Medulla oblongata (tissue), 1 donor: ENCODE measurements at regions not wholly inside any gene's neighbourhood (a gene's known extent, or its start where the extent isn't known, plus 50 kb on each side); places are given as distances from the start of the nearest gene placed in this dataset.
"Not testable (repeated sequence)": the region's sequence is repeated elsewhere in the genome, so short reads cannot be mapped to it uniquely, and the experiment has no call there.

Experiments used
- DNase-seq: peaks from one replicate; pipeline ENCODE4 v3.0.0-alpha.2; 2015; ENCODE audit errors: extremely low spot score

DNA sequence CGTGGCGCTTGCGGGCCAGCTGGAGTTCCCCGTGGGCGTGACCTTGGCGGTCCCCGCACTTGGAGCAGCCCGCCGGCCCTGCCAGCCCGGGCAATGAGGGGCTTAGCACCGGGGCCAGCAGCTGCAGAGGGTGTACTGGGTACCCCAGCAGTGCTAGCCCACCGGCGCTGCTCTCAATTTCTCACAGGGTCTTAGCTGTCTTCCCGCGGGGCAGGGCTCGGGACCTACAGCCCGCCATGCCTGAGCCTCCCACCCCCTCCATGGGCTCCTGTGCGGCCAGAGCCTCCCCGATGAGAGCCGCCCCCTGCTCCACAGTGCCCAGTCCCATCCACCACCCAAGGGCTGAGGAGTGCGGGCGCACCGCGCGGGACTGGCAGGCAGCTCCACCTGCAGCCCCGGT is 94.0 kb upstream of the NIPBL start:
- DNase-seq = not testable (repeated sequence)

DNA sequence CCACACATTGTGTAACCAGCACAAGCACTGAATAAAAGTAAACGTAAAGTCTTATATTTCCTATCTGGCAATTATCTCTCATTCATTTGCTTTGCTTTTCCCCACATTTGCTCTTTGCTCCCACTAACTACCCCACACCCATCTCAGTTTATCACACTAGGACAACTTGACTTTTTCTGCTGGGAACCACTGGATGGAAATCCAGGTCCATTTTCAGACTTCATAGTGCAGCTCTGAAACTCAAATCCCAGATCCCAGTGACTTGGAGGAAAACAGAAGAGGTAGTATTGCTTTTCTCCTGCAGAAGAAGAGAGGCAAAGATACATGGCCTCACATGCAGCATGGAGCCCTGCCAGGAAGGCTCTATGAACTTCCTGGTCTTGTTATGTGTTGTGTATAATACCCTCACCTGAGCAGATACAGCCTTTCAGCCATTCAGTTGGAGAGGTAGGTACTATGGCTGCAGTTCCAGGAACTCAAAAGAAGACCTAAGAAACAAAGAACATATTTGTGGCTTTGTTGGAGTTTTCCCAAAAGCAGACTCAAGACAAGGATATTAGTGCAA is 90.0 kb upstream of the NIPBL start:
- DNase-seq = no peak

DNA sequence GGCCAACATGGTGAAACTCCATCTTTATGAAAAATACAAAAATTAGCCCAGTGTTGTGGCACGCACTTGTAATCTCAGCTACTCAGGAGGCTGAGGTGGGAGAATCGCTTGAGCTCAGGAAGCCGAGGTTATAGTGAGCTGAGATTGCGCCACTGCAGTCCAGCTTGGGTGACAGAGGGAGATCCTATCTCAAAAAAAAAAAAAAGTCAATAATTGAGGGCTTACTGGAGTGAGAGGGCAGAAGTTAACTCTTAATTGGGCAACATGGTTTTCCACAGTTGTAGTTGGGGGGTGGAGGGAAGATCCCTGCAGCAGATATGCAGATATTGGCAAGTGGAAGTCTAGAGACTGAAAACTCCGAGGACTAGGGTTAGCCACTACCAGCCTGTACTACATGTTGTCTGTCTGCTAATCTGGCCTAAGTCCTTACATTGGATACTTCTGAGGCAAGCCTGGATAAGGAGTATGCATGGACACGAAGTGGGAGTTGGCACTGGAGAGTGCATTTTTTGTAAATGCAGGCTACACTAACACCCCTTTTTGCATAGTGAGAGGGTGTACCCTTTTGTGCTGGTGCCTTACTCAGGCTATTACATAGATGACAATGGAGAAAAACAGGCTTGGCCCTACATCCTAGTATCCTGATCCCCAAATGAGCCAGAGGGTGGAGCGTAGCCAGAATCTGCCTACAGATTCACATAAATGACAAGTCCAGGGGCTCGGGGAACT is 89.0 kb upstream of the NIPBL start:
- DNase-seq = no peak

DNA sequence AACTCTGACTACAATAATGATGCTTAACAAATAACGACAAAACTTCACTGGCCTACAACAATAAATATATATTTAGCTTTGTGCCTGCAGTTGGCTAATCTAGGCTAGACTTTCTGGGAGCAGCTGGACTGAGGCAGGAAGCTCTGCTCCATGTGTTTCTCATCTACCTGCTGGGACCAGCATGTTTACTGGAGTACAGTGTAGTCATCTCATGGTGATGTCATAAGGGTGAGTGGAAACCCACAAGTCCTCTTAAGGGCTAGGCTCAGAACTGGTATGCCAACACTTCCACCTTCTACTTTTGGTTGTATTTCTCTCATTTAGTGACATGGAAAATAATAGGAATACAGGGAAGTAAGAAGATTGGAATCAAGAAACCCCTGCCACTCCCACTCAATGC is 85.7 kb upstream of the NIPBL start:
- DNase-seq = no peak

DNA sequence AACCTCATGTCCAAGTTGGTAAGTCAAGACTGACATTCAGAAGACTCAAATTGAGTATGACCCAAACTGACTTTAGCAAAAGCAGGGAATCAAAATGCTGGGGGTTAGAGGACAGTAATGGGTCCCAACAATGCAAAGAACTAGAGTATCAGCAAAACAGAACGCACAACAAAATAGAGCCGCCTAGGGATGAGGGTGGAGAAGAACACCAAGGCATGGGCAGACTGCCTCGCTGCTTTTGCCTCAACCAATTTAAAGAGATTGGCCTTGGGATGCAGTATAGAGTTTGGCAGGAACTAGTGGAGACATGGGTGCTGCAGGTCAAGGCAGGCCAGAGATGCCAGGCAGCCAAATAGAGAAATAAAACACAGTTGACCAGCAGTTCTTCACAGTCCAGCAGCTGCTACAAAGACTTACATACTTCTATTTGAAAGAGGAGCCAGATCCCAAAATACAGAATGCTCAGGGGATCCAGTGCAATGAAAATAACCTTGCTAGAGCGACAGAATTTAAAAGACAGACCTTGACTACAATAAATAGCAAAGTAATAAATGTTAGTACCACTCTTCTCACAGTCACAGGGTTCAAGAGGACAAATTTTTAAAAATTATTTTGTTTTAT is 83.9 kb upstream of the NIPBL start:
- no peak for DNase-seq

DNA sequence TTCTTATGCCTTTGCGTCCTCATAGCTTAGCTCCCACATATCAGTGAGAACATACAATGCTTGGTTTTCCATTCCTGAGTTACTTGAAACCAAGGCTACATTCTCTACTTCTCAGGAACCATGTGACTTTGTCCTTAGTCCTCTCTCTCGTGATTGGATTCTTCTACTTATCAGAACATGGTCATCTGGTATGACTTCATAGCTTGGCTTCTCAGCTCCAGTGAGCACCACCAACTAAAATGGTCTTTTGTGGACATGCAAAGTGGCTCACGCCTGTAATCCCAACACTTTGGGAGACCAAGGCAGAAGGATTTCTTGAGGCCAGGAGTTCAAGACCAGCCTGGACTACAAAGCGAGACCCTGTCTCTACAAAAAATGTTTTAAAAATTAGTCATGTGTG is 81.2 kb upstream of the NIPBL start:
- no peak for DNase-seq

DNA sequence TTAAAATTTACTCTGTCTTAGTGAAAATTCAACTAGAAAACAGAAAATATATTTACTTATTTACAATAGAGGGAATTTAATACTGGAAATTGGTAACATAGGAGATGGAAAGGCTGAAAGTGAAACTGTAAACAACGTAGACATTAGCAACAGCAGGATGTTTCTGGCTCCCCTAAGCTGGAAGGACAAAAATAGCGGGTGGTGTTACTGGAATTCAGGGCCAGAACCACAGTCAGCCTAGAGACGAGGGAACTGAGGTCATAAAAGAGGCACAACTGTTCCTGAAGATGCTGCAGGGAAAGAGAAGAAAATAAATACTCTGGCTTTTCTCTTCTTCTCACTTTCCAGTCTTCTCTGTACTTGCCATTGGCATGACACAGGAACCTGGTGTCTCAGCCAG is 80.4 kb upstream of the NIPBL start:
- no peak for DNase-seq

DNA sequence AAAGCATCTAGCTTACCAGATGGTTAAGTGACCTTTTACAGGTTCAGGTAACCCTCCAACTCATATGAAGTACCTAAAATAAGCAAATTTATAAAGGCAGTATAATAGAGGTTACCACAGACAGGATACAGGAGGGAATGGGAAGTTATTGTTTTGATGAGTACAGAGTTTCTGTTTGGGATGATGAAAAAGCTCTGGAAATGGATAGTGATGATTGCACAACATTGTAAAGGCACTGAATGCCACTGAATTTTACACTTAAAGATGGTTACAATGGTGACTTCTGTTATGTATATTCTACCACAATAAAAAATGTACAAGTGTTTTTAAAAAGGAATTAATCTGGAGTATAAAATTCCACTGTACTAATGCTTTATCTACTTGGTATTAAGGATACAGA is 75.0 kb upstream of the NIPBL start:
- DNase-seq = no peak

DNA sequence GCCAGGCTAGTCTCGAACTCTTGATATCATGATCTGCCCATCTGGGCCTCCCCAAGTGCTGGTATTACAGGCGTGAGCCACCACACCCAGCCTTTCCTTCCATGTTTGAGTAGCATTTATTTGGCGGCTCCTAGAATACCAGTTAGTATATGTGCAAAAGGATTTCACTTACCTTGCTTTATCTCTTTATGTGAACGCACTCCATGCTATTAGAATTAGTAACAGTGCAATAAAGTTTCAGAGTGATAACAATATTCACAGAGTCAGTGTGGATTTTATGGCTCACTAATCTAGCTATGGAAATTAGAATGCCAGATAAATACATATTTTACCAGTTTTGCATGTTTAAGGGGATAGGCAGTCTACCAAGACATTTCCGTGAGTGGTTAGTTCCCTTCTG is 74.4 kb upstream of the NIPBL start:
- no peak for DNase-seq

DNA sequence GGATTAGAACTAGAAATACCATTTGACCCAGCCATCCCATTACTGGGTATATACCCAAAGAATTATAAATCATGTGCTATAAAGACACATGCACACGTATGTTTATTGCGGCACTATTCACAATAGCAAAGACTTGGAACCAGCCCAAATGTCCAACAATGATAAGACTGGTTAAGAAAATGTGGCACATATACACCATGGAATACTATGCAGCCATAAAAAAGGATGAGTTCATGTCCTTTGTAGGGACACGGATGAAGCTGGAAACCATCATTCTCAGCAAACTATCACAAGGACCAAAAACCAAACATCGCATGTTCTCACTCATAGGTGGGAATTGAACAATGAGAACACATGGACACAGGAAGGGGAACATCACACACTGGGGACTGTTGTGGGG is 63.3 kb upstream of the NIPBL start:
- not testable (repeated sequence) for DNase-seq

DNA sequence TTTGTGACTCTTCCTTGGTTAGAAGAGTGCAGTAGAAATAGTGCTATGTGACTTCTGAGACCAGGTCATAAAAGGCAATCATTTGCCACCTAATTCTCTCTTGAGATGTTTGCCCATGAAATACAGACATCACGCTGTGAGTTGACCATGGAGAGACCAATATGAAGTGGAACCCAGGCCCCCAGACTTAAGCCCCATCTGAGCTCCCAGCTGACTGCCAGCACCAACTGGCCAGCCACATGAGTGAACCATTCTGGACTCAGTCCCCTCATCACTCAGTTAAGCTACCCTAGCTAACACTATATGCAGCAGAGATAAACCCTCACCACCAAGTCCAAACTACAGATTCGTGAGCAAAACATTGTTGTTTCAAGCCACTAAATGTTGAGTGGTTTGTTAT is 60.7 kb upstream of the NIPBL start:
- DNase-seq = no peak

DNA sequence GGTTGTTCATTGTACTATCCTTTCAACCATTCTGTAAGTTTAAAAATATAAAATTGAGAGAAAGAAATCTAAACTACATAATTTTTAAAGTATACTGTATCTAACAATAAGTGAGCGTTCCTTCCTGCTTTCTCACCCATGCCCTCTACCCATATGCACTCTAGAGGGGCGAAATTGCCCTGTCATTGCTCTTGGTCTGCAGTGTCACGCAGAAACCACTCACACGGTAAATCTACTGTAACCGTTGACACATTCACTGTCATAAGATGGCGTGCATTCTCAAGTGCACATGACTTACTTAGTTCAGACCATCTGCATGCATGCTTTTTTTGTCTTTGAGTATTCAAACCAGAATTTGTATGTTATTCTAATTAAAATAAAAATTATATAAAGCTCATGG is 55.7 kb upstream of the NIPBL start:
- no peak for DNase-seq

DNA sequence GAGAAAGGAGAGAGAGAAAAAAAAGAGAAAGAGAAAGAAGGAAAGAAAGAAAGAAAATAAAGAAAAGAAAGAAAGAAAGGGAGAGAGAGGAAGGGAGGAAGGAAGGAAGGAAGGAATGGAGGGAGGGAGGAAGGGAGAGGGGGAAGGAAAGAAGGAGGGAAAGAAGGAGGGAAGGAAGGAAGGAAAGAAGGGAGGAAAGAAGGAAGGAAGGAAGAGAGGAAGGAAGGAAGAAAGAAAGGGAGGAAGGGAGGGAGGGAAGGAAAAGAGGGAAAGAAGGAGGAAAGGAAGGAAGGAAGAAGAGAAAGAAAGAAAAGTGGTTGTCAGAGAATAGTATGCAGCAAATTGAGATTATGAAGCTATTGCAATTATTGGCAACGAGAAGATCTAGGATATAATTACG is 49.9 kb upstream of the NIPBL start:
- DNase-seq = no peak
